Keratinocyte (primary cell): ENCODE measurements at regions not wholly inside any gene's neighbourhood (a gene's known extent, or its start where the extent isn't known, plus 50 kb on each side); places are given as distances from the start of the nearest gene placed in this dataset.

Experiments
- DNase-seq: peaks from one replicate; pipeline ENCODE4 v3.0.0-alpha.2; 2011; ENCODE audit warnings: low read depth, missing footprints, low spot score
- FAIRE-seq: peaks from 2 replicates; lab custom pipeline; 2011; peaks lifted over from hg19 to GRCh38; lab: Jason Lieb, UNC
- H2AFZ ChIP-seq: 2 replicates; pipeline ENCODE4 v1.6.0; 2012; ENCODE audit warnings: low read length, control low read depth, inconsistent platforms; ENCODE audit not compliant: control insufficient read depth
- H3K27ac ChIP-seq: 2 replicates; pipeline ENCODE4 v1.5.1; 2011; ENCODE audit warnings: low read length; ENCODE audit not compliant: control insufficient read depth, insufficient read depth
- H3K27me3 ChIP-seq: 3 replicates; pipeline ENCODE4 v1.6.0; 2011; ENCODE audit warnings: low read length; ENCODE audit not compliant: control insufficient read depth, insufficient read depth; ENCODE audit errors: extremely low read depth
- H3K36me3 ChIP-seq, 2 experiments: 2 replicates in 1 of 2; 3 replicates in 1 of 2; pipeline ENCODE4 v1.5.1; 2011; ENCODE audit warnings: low read length in 2 of 2, mild to moderate bottlenecking in 1 of 2; ENCODE audit not compliant: control insufficient read depth in 2 of 2, insufficient read depth in 2 of 2; ENCODE audit errors: extremely low read depth in 1 of 2
- H3K4me1 ChIP-seq: 3 replicates; pipeline ENCODE4 v1.5.1; 2011; ENCODE audit warnings: low read length; ENCODE audit not compliant: control insufficient read depth, insufficient read depth; ENCODE audit errors: extremely low read depth
- H3K4me2 ChIP-seq: 3 replicates; pipeline ENCODE4 v1.6.0; 2011; ENCODE audit warnings: low read depth, low read length; ENCODE audit not compliant: control insufficient read depth, insufficient read depth; ENCODE audit errors: extremely low read depth
- H3K4me3 ChIP-seq, 3 experiments: fragments of 200-600 bp in 1 of 3; sonication (generic) in 1 of 3; 2 replicates in 2 of 3; 3 replicates in 1 of 3; pipeline ENCODE4 v1.5.1; 2011 to 2016; ENCODE audit warnings: low read length in 3 of 3, mild to moderate bottlenecking in 3 of 3, control low read depth in 2 of 3, inconsistent platforms in 1 of 3, low read depth in 1 of 3, mixed read lengths in 1 of 3, mixed run types in 1 of 3, moderate library complexity in 1 of 3; ENCODE audit not compliant: control insufficient read depth in 2 of 3, insufficient read depth in 2 of 3; ENCODE audit errors: extremely low read depth in 1 of 3
- H3K79me2 ChIP-seq: 2 replicates; pipeline ENCODE4 v1.6.0; 2012; ENCODE audit warnings: low read length; ENCODE audit not compliant: control insufficient read depth, insufficient read depth
- H3K9ac ChIP-seq: 3 replicates; pipeline ENCODE4 v1.6.0; 2011; ENCODE audit warnings: low read length; ENCODE audit not compliant: control insufficient read depth, insufficient read depth; ENCODE audit errors: extremely low read depth
- H3K9me1 ChIP-seq: 3 replicates; pipeline ENCODE4 v1.6.0; 2011; ENCODE audit warnings: low read length; ENCODE audit not compliant: control insufficient read depth, insufficient read depth; ENCODE audit errors: extremely low read depth
- H3K9me3 ChIP-seq: 2 replicates; pipeline ENCODE4 v1.5.1; 2012; ENCODE audit warnings: low read depth, low read length; ENCODE audit not compliant: control insufficient read depth
- H4K20me1 ChIP-seq: 3 replicates; pipeline ENCODE4 v1.6.0; 2011; ENCODE audit warnings: low read length; ENCODE audit not compliant: control insufficient read depth, insufficient read depth; ENCODE audit errors: extremely low read depth
- CTCF ChIP-seq, 3 experiments: IDR thresholded peaks in 1 of 3; conservative IDR thresholded peaks in 1 of 3; optimal IDR thresholded peaks in 1 of 3; 2 replicates in 2 of 3; 3 replicates in 1 of 3; pipeline versions ENCODE3 to v1.5.1; 2011; ENCODE audit warnings: low read length in 3 of 3, mild to moderate bottlenecking in 3 of 3, moderate library complexity in 2 of 3, control low read depth in 1 of 3, inconsistent platforms in 1 of 3; ENCODE audit not compliant: insufficient read depth in 2 of 3; ENCODE audit errors: extremely low read depth in 1 of 3
- EZH2 ChIP-seq: IDR thresholded peaks from one replicate; pipeline ENCODE4 v1.6.1; 2012; ENCODE audit warnings: inconsistent platforms, mild to moderate bottlenecking, low read length, moderate library complexity
- dilution Hi-C: fragments of 300-500 bp; cut with MboI; formaldehyde crosslinking; loops from one replicate; pipeline ENCODE4 v1.7.0; 2020; ENCODE audit warnings: low sequenced_read_pairs; ENCODE audit not compliant: extremely low pct_ligation_motif_present

- TF ChIP-seq CTCF (optimal IDR thresholded peaks at IDR 0.05 in 1 of 3, IDR thresholded peaks at IDR 0.05 in 1 of 3, conservative IDR thresholded peaks at IDR 0.05 in 1 of 3; ENCODE audit: extremely low read depth in 1 of 3, insufficient read depth in 2 of 3, low read length in 3 of 3) (no peak), EZH2 (no peak)
- Histone ChIP-seq H3K79me2 (no peaks in the 10 kb centered on the region), H3K36me3 (no peaks in the 10 kb centered on the region), H3K4me1 (no peaks in the 10 kb centered on the region), H4K20me1 (no peaks in the 10 kb centered on the region), H3K4me3 (no peak overlapping the region), H2AFZ (no peak overlapping the region), H3K9ac (no peak overlapping the region), H3K9me1 (no peaks in the 10 kb centered on the region), H3K27ac (no peak overlapping the region), H3K9me3 (no peaks in the 10 kb centered on the region), H3K27me3 (no peaks in the 10 kb centered on the region), H3K4me2 (no peak overlapping the region)
- dilution Hi-C loops, result no loop called here
- no peak for FAIRE-seq
- DNase-seq, result no peak
Measured at GRCh38 chrX:25646156-25646555, 492.0 kb upstream of the MAGEB18 start.

- H3K4me3 ChIP-seq, result no peak overlapping the region
- FAIRE-seq, result no peak
- no peaks in the 10 kb centered on the region for H3K36me3 ChIP-seq
- H3K4me1 ChIP-seq, result no peaks in the 10 kb centered on the region
- H3K79me2 ChIP-seq, result no peaks in the 10 kb centered on the region
- no peaks in the 10 kb centered on the region for H3K27me3 ChIP-seq
- no peak overlapping the region for H2AFZ ChIP-seq
- no peaks in the 10 kb centered on the region for H3K9me1 ChIP-seq
- H3K27ac ChIP-seq, result no peak overlapping the region
- TF ChIP-seq EZH2 (no peak), CTCF (optimal IDR thresholded peaks at IDR 0.05 in 1 of 3, IDR thresholded peaks at IDR 0.05 in 1 of 3, conservative IDR thresholded peaks at IDR 0.05 in 1 of 3; ENCODE audit: extremely low read depth in 1 of 3, insufficient read depth in 2 of 3, low read length in 3 of 3) (no peak)
- dilution Hi-C loops, result no loop called here
- H3K9me3 ChIP-seq, result no peaks in the 10 kb centered on the region
- no peaks in the 10 kb centered on the region for H4K20me1 ChIP-seq
- H3K4me2 ChIP-seq, result no peak overlapping the region
- DNase-seq, result no peak
- no peak overlapping the region for H3K9ac ChIP-seq
Measured at GRCh38 chrX:25648790-25649189, 489.4 kb upstream of the MAGEB18 start.
